ENCODE measurements at regions not wholly inside any gene's neighbourhood (a gene's known extent, or its start where the extent isn't known, plus 50 kb on each side); places are given as distances from the start of the nearest gene placed in this dataset.

GRCh38 chr10:36341471-36341870, 699.4 kb upstream of the FZD8 start:
- WGBS, 4 donors, result 95 to 97% (median 96%) methylated on average over 1 of the region's 1 CpG
- DNase-seq (no peak), ATAC-seq (no peak)
- TF ChIP-seq CTCF (IDR thresholded peaks at IDR 0.05), result no peak
- no peak for TF ChIP-seq POLR2A (IDR thresholded peaks at IDR 0.05)
- Histone ChIP-seq H3K27ac (no peak overlapping the region), H3K4me1 (peaks cover 0 to 9% (median 0%) of the 10 kb centered on the region in 12 donors), H3K36me3 (no peaks in the 10 kb centered on the region), H3K27me3 (no peaks in the 10 kb centered on the region), H3K4me3 (no peak overlapping the region), H3K9me3 (no peaks in the 10 kb centered on the region)
- intact Hi-C loops (cut with DNase I), result no loop called here

- Histone ChIP-seq H3K4me1 (no peaks in the 10 kb centered on the region), H3K36me3 (no peaks in the 10 kb centered on the region), H3K4me3 (no peak overlapping the region), H3K9me3 (no peaks in the 10 kb centered on the region), H3K27me3 (no peaks in the 10 kb centered on the region), H3K27ac (no peak overlapping the region)
- intact Hi-C loops (cut with DNase I), result no loop called here
- DNase-seq, result no peak
- ATAC-seq, result no peak
- TF ChIP-seq POLR2A (IDR thresholded peaks at IDR 0.05) (no peak), CTCF (IDR thresholded peaks at IDR 0.05) (no peak)
- 90 to 96% (median 94%) methylated on average over 2 of the region's 2 CpGs for WGBS, 4 donors
Measured at GRCh38 chr10:36336315-36336714, 694.2 kb upstream of the FZD8 start.

DNA sequence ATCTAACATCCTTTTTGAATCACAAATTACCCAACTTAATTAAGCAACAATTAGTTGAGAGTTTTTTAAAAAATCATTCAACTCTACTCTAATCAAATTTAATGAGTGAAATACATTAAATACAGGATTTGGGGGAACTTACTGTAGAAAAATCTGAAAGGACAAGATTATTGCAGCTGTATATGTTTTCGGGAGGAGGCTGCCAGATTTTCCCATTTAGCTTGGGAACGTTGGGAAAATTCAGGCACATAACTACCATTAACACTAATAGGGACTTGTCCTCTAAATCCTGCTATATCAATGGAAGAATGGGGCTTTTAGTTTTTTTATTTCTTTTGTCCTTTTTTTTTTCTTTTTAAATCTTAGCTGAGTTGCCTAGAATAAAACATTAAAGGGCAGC, 691.4 kb upstream of the FZD8 start:
- DNase-seq (no peak), ATAC-seq (no peak)
- Histone ChIP-seq H3K4me3 (no peak overlapping the region), H3K4me1 (no peaks in the 10 kb centered on the region), H3K27ac (no peak overlapping the region), H3K9me3 (no peaks in the 10 kb centered on the region), H3K36me3 (no peaks in the 10 kb centered on the region), H3K27me3 (no peaks in the 10 kb centered on the region)
- intact Hi-C loops (cut with DNase I), result no loop called here
- WGBS, 4 donors, result 82 to 93% (median 89%) methylated on average over 2 of the region's 2 CpGs
- TF ChIP-seq CTCF (IDR thresholded peaks at IDR 0.05) (no peak), POLR2A (IDR thresholded peaks at IDR 0.05) (no peak)

- no peaks in the 10 kb centered on the region for H3K4me1 ChIP-seq
- 96 to 98% (median 97%) methylated on average over 3 of the region's 3 CpGs for WGBS, 4 donors
- H3K27ac ChIP-seq, result no peak overlapping the region
- intact Hi-C loops (cut with DNase I), result no loop called here
- ATAC-seq (no peak), DNase-seq (no peak)
- H3K9me3 ChIP-seq, result no peaks in the 10 kb centered on the region
- H3K36me3 ChIP-seq, result no peaks in the 10 kb centered on the region
- no peak for TF ChIP-seq POLR2A (IDR thresholded peaks at IDR 0.05)
- TF ChIP-seq CTCF (IDR thresholded peaks at IDR 0.05), result no peak
- H3K27me3 ChIP-seq, result no peaks in the 10 kb centered on the region
- H3K4me3 ChIP-seq, result no peak overlapping the region
Measured at GRCh38 chr10:36332926-36333325, 690.8 kb upstream of the FZD8 start.
